ENCODE measurements at regions not wholly inside any gene's neighbourhood (a gene's known extent, or its start where the extent isn't known, plus 50 kb on each side); places are given as distances from the start of the nearest gene placed in this dataset.

- no peak for TF ChIP-seq CTCF (IDR thresholded peaks at IDR 0.05)
- TF ChIP-seq POLR2A (IDR thresholded peaks at IDR 0.05), result no peak
Observed at GRCh38 chr4:18669390-18669789, 647.8 kb upstream of the LCORL start.

All from adrenal gland (tissue), 5 donors.